H1 (cell line): ENCODE measurements at regions not wholly inside any gene's neighbourhood (a gene's known extent, or its start where the extent isn't known, plus 50 kb on each side); places are given as distances from the start of the nearest gene placed in this dataset.

ENCODE experiments used
- CTCF ChIA-PET: fragments of 300-600 bp; sonication (Branson Sonifier 250); formaldehyde crosslinking; loops from one replicate; lab custom pipeline; 2021; ENCODE audit not compliant: partially characterized antibody; lab: Charles Lee
- POLR2A ChIA-PET: fragments of 300-600 bp; sonication (Branson Sonifier 250); formaldehyde crosslinking; loops from one replicate; lab custom pipeline; 2021; ENCODE audit warnings: inconsistent platforms; ENCODE audit not compliant: partially characterized antibody; lab: Charles Lee
- DNase-seq, 2 experiments: peaks; one replicate each; pipeline versions ENCODE4 v3.0.0 to v3.0.0-alpha.2; 2010 to 2022; ENCODE audit warnings: low spot score in 2 of 2, low read depth in 1 of 2, mixed read lengths in 1 of 2
- FAIRE-seq: peaks from 2 replicates; lab custom pipeline; 2011; peaks lifted over from hg19 to GRCh38; lab: Jason Lieb, UNC
- H2AFZ ChIP-seq: 2 replicates; pipeline ENCODE4 v1.8.1; 2012; ENCODE audit warnings: low read length, inconsistent platforms
- H2AK5ac ChIP-seq: 2 replicates; pipeline ENCODE4 v1.6.1; 2013; ENCODE audit warnings: low read depth, low read length
- H2BK120ac ChIP-seq: replicated peaks from 2 replicates; pipeline ENCODE3; 2013; ENCODE audit warnings: low read depth, low read length, inconsistent platforms
- H2BK12ac ChIP-seq: 2 replicates; pipeline ENCODE4 v1.6.1; 2013; ENCODE audit warnings: low read depth, low read length
- H2BK15ac ChIP-seq: 2 replicates; pipeline ENCODE4 v1.6.1; 2013; ENCODE audit warnings: low read length
- H2BK20ac ChIP-seq: 2 replicates; pipeline ENCODE4 v1.6.1; 2013; ENCODE audit warnings: low read length
- H2BK5ac ChIP-seq: 2 replicates; pipeline ENCODE4 v1.6.1; 2013; ENCODE audit warnings: low read depth, low read length
- H3K14ac ChIP-seq: 2 replicates; pipeline ENCODE4 v1.6.1; 2013; ENCODE audit warnings: inconsistent platforms; ENCODE audit not compliant: insufficient read length
- H3K18ac ChIP-seq: 2 replicates; pipeline ENCODE4 v1.6.1; 2013; ENCODE audit warnings: low read length; ENCODE audit errors: extremely low read depth
- H3K23ac ChIP-seq: 2 replicates; pipeline ENCODE4 v1.6.1; 2013; ENCODE audit warnings: inconsistent platforms; ENCODE audit not compliant: insufficient read length
- H3K23me2 ChIP-seq: 2 replicates; pipeline ENCODE4 v1.6.1; 2013; ENCODE audit warnings: low read depth, low read length
- H3K27ac ChIP-seq: 2 replicates; pipeline ENCODE4 v1.6.1; 2011; ENCODE audit warnings: low read depth, low read length, inconsistent platforms
- H3K27me3 ChIP-seq, 4 experiments: replicated peaks in 1 of 4; 1 replicate in 1 of 4; 2 replicates in 3 of 4; pipeline versions ENCODE4 v1.6.1 to v1.8.1; 2011 to 2013; ENCODE audit warnings: low read length in 3 of 4, mild to moderate bottlenecking in 3 of 4, inconsistent platforms in 2 of 4, mixed read lengths in 2 of 4, moderate library complexity in 1 of 4; ENCODE audit not compliant: control insufficient read depth in 3 of 4, insufficient read depth in 3 of 4; ENCODE audit errors: extremely low read depth in 1 of 4
- H3K36me3 ChIP-seq, 4 experiments: 2 replicates each; pipeline versions ENCODE4 v1.6.1 to v1.8.1; 2011 to 2013; ENCODE audit warnings: mild to moderate bottlenecking in 4 of 4, low read length in 3 of 4, moderate library complexity in 2 of 4, control low read depth in 1 of 4, inconsistent platforms in 1 of 4; ENCODE audit not compliant: insufficient read depth in 4 of 4, control insufficient read depth in 2 of 4
- H3K4ac ChIP-seq: replicated peaks from 2 replicates; pipeline ENCODE3; 2013; ENCODE audit warnings: low read length, low read depth, mixed read lengths, inconsistent platforms; ENCODE audit not compliant: insufficient read length
- H3K4me1 ChIP-seq, 4 experiments: replicated peaks in 1 of 4; 1 replicate in 1 of 4; 2 replicates in 3 of 4; pipeline versions ENCODE4 v1.6.1 to v1.8.1; 2011 to 2013; ENCODE audit warnings: low read length in 3 of 4, inconsistent platforms in 2 of 4, mixed read lengths in 1 of 4; ENCODE audit not compliant: insufficient read depth in 4 of 4, control insufficient read depth in 3 of 4
- H3K4me2 ChIP-seq, 2 experiments: 2 replicates each; pipeline versions ENCODE4 v1.6.1 to v1.8.1; 2011 to 2013; ENCODE audit warnings: low read depth in 2 of 2, low read length in 2 of 2, control low read depth in 1 of 2, inconsistent platforms in 1 of 2, mild to moderate bottlenecking in 1 of 2; ENCODE audit not compliant: insufficient read depth in 1 of 2
- H3K4me3 ChIP-seq, 4 experiments: fragments of 200-600, 300-600 bp in 1 of 4; sonication (generic), shearing (Covaris generic), sonication (Bioruptor Twin) in 1 of 4; 2 replicates each; pipeline versions ENCODE4 v1.5.1 to v1.8.1; 2011 to 2016; ENCODE audit warnings: low read length in 4 of 4, low read depth in 3 of 4, control low read depth in 2 of 4, inconsistent platforms in 2 of 4, mild to moderate bottlenecking in 2 of 4, mixed read lengths in 1 of 4, moderate library complexity in 1 of 4; ENCODE audit not compliant: insufficient read depth in 2 of 4; ENCODE audit errors: extremely low read depth in 1 of 4
- H3K56ac ChIP-seq: replicated peaks from 2 replicates; pipeline ENCODE3; 2013; ENCODE audit warnings: low read depth, mild to moderate bottlenecking, mixed read lengths, low read length, inconsistent platforms; ENCODE audit not compliant: insufficient read length
- H3K79me1 ChIP-seq: 2 replicates; pipeline ENCODE4 v1.6.1; 2013; ENCODE audit warnings: low read depth, low read length, control low read depth
- H3K79me2 ChIP-seq, 2 experiments: 2 replicates each; pipeline versions ENCODE4 v1.6.1 to v1.8.1; 2012 to 2013; ENCODE audit warnings: low read length in 2 of 2, mild to moderate bottlenecking in 2 of 2, inconsistent platforms in 1 of 2; ENCODE audit not compliant: insufficient read depth in 2 of 2, control insufficient read depth in 1 of 2
- H3K9ac ChIP-seq, 4 experiments: replicated peaks in 1 of 4; 1 replicate in 1 of 4; 2 replicates in 3 of 4; pipeline versions ENCODE4 v1.6.1 to v1.8.1; 2011 to 2013; ENCODE audit warnings: low read depth in 3 of 4, low read length in 3 of 4, control low read depth in 2 of 4, mild to moderate bottlenecking in 2 of 4, moderate library complexity in 2 of 4, inconsistent platforms in 1 of 4; ENCODE audit errors: extremely low read depth in 1 of 4
- H3K9me3 ChIP-seq, 2 experiments: 2 replicates each; pipeline versions ENCODE4 v1.6.1 to v1.8.1; 2012 to 2013; ENCODE audit warnings: mild to moderate bottlenecking in 2 of 2, moderate library complexity in 2 of 2, control low read depth in 1 of 2, inconsistent platforms in 1 of 2, low read depth in 1 of 2, low read length in 1 of 2, mixed read lengths in 1 of 2; ENCODE audit not compliant: insufficient read depth in 2 of 2
- H4K20me1 ChIP-seq, 2 experiments: replicated peaks in 1 of 2; 2 replicates each; pipeline versions ENCODE3 to v1.8.1; 2011 to 2013; ENCODE audit warnings: inconsistent platforms in 2 of 2, low read length in 2 of 2, mild to moderate bottlenecking in 1 of 2; ENCODE audit not compliant: insufficient read depth in 2 of 2, control insufficient read depth in 1 of 2
- H4K5ac ChIP-seq: 2 replicates; pipeline ENCODE4 v1.6.1; 2013; ENCODE audit warnings: low read length, low read depth, mixed read lengths, inconsistent platforms; ENCODE audit not compliant: insufficient read length
- H4K8ac ChIP-seq: 2 replicates; pipeline ENCODE4 v1.8.0; 2013; ENCODE audit warnings: mild to moderate bottlenecking, moderate library complexity, low read length, inconsistent platforms; ENCODE audit not compliant: insufficient read depth; ENCODE audit errors: extremely low read depth
- H4K91ac ChIP-seq: replicated peaks from 2 replicates; pipeline ENCODE3; 2013; ENCODE audit warnings: low read length, mixed read lengths, inconsistent platforms; ENCODE audit not compliant: insufficient read length
- BACH1 ChIP-seq: IDR thresholded peaks from 2 replicates; pipeline ENCODE4 v1.6.1; 2012; ENCODE audit warnings: low read length, improper control_type of control experiment
- HDAC6 ChIP-seq: IDR thresholded peaks from one replicate; pipeline ENCODE4 v1.7.1; 2012; ENCODE audit warnings: low read depth, mild to moderate bottlenecking, inconsistent platforms, low read length, moderate library complexity
- KDM5A ChIP-seq: fragments of 200-600 bp; IDR thresholded peaks from 2 replicates; pipeline ENCODE4 v1.7.1; 2012; ENCODE audit warnings: mild to moderate bottlenecking, low read length, inconsistent platforms, mixed read lengths
- SIX5 ChIP-seq: IDR thresholded peaks from 2 replicates; pipeline ENCODE4 v1.6.1; 2011; ENCODE audit warnings: mild to moderate bottlenecking, low read depth, low read length
- SUZ12 ChIP-seq: fragments of 200-600 bp; sonication (generic); IDR thresholded peaks from 2 replicates; pipeline ENCODE4 v1.6.1; 2012; ENCODE audit warnings: mild to moderate bottlenecking, inconsistent platforms, low read length, moderate library complexity, mixed read lengths
- TCF12 ChIP-seq: IDR thresholded peaks from 2 replicates; pipeline ENCODE4 v1.6.1; 2011; ENCODE audit warnings: low read depth, mild to moderate bottlenecking, low read length
- ZNF274 ChIP-seq: IDR thresholded peaks from 2 replicates; pipeline ENCODE4 v1.7.0; 2012; ENCODE audit warnings: low read length, borderline replicate concordance; ENCODE audit errors: extremely low read depth
- WGBS, 2 experiments: shearing (Covaris generic) in 1 of 2; methylation state at CpG; one replicate each; pipeline versions ENCODE4 v1.1.6 to v1.1.7; 2013 to 2015; ENCODE audit warnings: low lambda C conversion rate in 2 of 2, mixed read lengths in 2 of 2, inconsistent platforms in 1 of 2, low coverage in 1 of 2, missing lambda C conversion rate in 1 of 2; ENCODE audit not compliant: insufficient replicate concordance in 2 of 2, insufficient coverage in 1 of 2, insufficient read length in 1 of 2; ENCODE audit errors: extremely low coverage in 1 of 2, missing lambda C conversion rate in 1 of 2; 5-methylcytosine and 5-hydroxymethylcytosine counted together

GRCh38 chr5:21199087-21199486 is 1211.1 kb upstream of the CDH18 start:
- WGBS, 2 experiments, result 92% methylated on average over 2 of the region's 2 CpGs; no CpG with 5 or more reads in 1 of the 2 experiments
- Histone ChIP-seq H2AFZ (0 out of 2 replicates have a peak overlapping the region, but pooled peaks have one; percentile 76), H2BK120ac (no peak overlapping the region), H4K5ac (no peak overlapping the region), H2AK5ac (no peak overlapping the region), H3K27me3 (no peaks in the 10 kb centered on the region), H3K4ac (no peak overlapping the region), H2BK12ac (no peak overlapping the region), H3K23me2 (no peaks in the 10 kb centered on the region), H3K18ac (no peak overlapping the region), H3K4me2 (no peak overlapping the region), H3K36me3 (no peaks in the 10 kb centered on the region), H3K23ac (no peak overlapping the region), H3K9me3 (no peaks in the 10 kb centered on the region), H4K91ac (no peak overlapping the region), H3K56ac (no peak overlapping the region), H3K79me1 (no peaks in the 10 kb centered on the region), H3K14ac (no peak overlapping the region), H4K20me1 (no peaks in the 10 kb centered on the region), H3K4me1 (no peaks in the 10 kb centered on the region), H3K9ac (no peak overlapping the region), H3K4me3 (no peak overlapping the region), H2BK20ac (no peak overlapping the region), H2BK5ac (no peak overlapping the region), H2BK15ac (no peak overlapping the region), H3K79me2 (no peaks in the 10 kb centered on the region), H3K27ac (no peak overlapping the region), H4K8ac (no peak overlapping the region)
- FAIRE-seq, result no peak
- TF ChIP-seq SUZ12 (no peak), BACH1 (no peak), TCF12 (no peak), SIX5 (no peak), HDAC6 (no peak), ZNF274 (no peak), KDM5A (no peak)
- ChIA-PET POLR2A (no interaction called here), CTCF (no interaction called here)
- DNase-seq, result no peak
